A549 (cell line): ENCODE measurements at regions not wholly inside any gene's neighbourhood (a gene's known extent, or its start where the extent isn't known, plus 50 kb on each side); places are given as distances from the start of the nearest gene placed in this dataset.
A peak's percentile ranks its signal among the peaks of the same experiment; 100 is the strongest.

Experiments
- ATAC-seq, 2 experiments: fragments of 200-7000 bp in 1 of 2; fragments of >200 bp in 1 of 2; cut with Nextera tagmentation in 1 of 2; cut with Tn5 transposase in 1 of 2; 3 replicates each; pipeline versions ENCODE4 v1.8.0 to v1.9.1; 2018 to 2020; ENCODE audit warnings: mild to moderate bottlenecking in 1 of 2, moderate library complexity in 1 of 2
- CTCF ChIA-PET: fragments of 300-600 bp; sonication (Branson Sonifier 250); formaldehyde crosslinking; extraction: SDS; loops from one replicate; lab custom pipeline; 2021; ENCODE audit warnings: antibody characterized with exemption, inconsistent platforms; lab: Yijun Ruan, JAX
- POLR2A ChIA-PET: fragments of 350-600 bp; formaldehyde crosslinking; extraction: SDS; loops from one replicate; lab custom pipeline; 2021; ENCODE audit warnings: antibody characterized with exemption, inconsistent platforms; lab: Yijun Ruan, JAX
- DNase-seq, 2 experiments: peaks; one replicate each; pipeline versions ENCODE4 v3.0.0 to v3.0.0-alpha.2; 2011 to 2016; ENCODE audit warnings: low read depth in 1 of 2, low spot score in 1 of 2
- FAIRE-seq: peaks from 2 replicates; lab custom pipeline; 2011; peaks lifted over from hg19 to GRCh38; lab: Jason Lieb, UNC
- H3K27ac ChIP-seq, 2 experiments: fragments of >200 bp; sonication (Bioruptor Twin); formaldehyde crosslinking; 3 replicates each; pipeline ENCODE4 v1.5.1; 2016 to 2017
- H3K4me1 ChIP-seq: fragments of >200 bp; sonication (Bioruptor Twin); formaldehyde crosslinking; 3 replicates; pipeline ENCODE4 v1.6.1; 2016
- H3K4me2 ChIP-seq: fragments of >200 bp; sonication (Bioruptor Twin); formaldehyde crosslinking; 3 replicates; pipeline ENCODE4 v1.6.1; 2016
- H3K4me3 ChIP-seq: fragments of >200 bp; sonication (Bioruptor Twin); formaldehyde crosslinking; 3 replicates; pipeline ENCODE4 v1.5.1; 2016
- H3K9me3 ChIP-seq: fragments of >200 bp; sonication (Bioruptor Twin); formaldehyde crosslinking; 3 replicates; pipeline ENCODE4 v1.6.1; 2016
- ATOH8 ChIP-seq: fragments of 250-450 bp; sonication (Bioruptor Pico); IDR thresholded peaks from 2 replicates; pipeline ENCODE4 v1.5.0; 2020; ENCODE audit warnings: low read depth, mild to moderate bottlenecking, moderate library complexity
- CBX2 ChIP-seq: fragments of 200-600 bp; sonication (generic); IDR thresholded peaks from 2 replicates; pipeline ENCODE4 v1.6.1; 2016; ENCODE audit warnings: low read depth, mild to moderate bottlenecking, borderline replicate concordance
- CHD2 ChIP-seq: fragments of 150-350 bp; IDR thresholded peaks from 2 replicates; pipeline ENCODE4 v1.6.1; 2014; ENCODE audit warnings: low read length; ENCODE audit not compliant: partially characterized antibody
- CHD4 ChIP-seq: fragments of 200-600 bp; sonication (generic); IDR thresholded peaks from 2 replicates; pipeline ENCODE4 v1.6.1; 2016; ENCODE audit warnings: antibody characterized with exemption, mild to moderate bottlenecking, borderline replicate concordance
- EHMT2 ChIP-seq: fragments of 200-600 bp; sonication (generic); IDR thresholded peaks from 2 replicates; pipeline ENCODE4 v1.6.1; 2016; ENCODE audit warnings: antibody characterized with exemption, low read depth, mild to moderate bottlenecking, moderate library complexity
- ELK1 ChIP-seq: fragments of 150-350 bp; IDR thresholded peaks from 2 replicates; pipeline ENCODE4 v1.6.1; 2014; ENCODE audit warnings: low read depth, mild to moderate bottlenecking, low read length
- ESRRA ChIP-seq: fragments of 150-350 bp; IDR thresholded peaks from 2 replicates; pipeline ENCODE4 v1.6.1; 2014; ENCODE audit warnings: mild to moderate bottlenecking, low read length, borderline replicate concordance
- HDAC2 ChIP-seq: fragments of 200-600 bp; sonication (generic); IDR thresholded peaks from 2 replicates; pipeline ENCODE4 v1.6.1; 2016
- HES2 ChIP-seq: fragments of >200 bp; sonication (Bioruptor Twin); formaldehyde crosslinking; IDR thresholded peaks from 2 replicates; pipeline ENCODE4 v1.6.1; 2016
- HMGXB4 ChIP-seq: fragments of 250-450 bp; sonication (Bioruptor Pico); IDR thresholded peaks from 2 replicates; pipeline ENCODE4 v1.5.0; 2021; ENCODE audit warnings: mild to moderate bottlenecking, moderate library complexity, borderline replicate concordance
- HOXB13 ChIP-seq: fragments of 250-450 bp; sonication (Bioruptor Pico); IDR thresholded peaks from 2 replicates; pipeline ENCODE4 v1.5.0; 2020; ENCODE audit warnings: low read depth, mild to moderate bottlenecking, moderate library complexity
- HOXB5 ChIP-seq: fragments of 250-450 bp; sonication (Bioruptor Pico); IDR thresholded peaks from 2 replicates; pipeline ENCODE4 v1.5.0; 2020; ENCODE audit warnings: mild to moderate bottlenecking, moderate library complexity
- JUNB ChIP-seq: fragments of >200 bp; sonication (Bioruptor Twin); formaldehyde crosslinking; IDR thresholded peaks from 2 replicates; pipeline ENCODE4 v1.6.1; 2016
- MAX ChIP-seq: IDR thresholded peaks from 2 replicates; pipeline ENCODE4 v1.6.1; 2012
- MAZ ChIP-seq: fragments of 150-350 bp; IDR thresholded peaks from 2 replicates; pipeline ENCODE4 v1.6.1; 2014; ENCODE audit warnings: antibody characterized with exemption, low read depth, low read length, borderline replicate concordance
- NFE2L2 ChIP-seq: fragments of 150-350 bp; conservative IDR thresholded peaks from 2 replicates; pipeline ENCODE4 v1.6.1; 2014; ENCODE audit warnings: low read length
- NR3C1 ChIP-seq: fragments of >200 bp; sonication (Bioruptor Twin); formaldehyde crosslinking; IDR thresholded peaks from 3 replicates; pipeline ENCODE4 v1.6.1; 2017
- PBX3 ChIP-seq: IDR thresholded peaks from 2 replicates; pipeline ENCODE4 v1.6.1; 2012
- PHF8 ChIP-seq: fragments of 200-600 bp; sonication (generic); IDR thresholded peaks from 2 replicates; pipeline ENCODE4 v1.6.1; 2016; ENCODE audit warnings: low read depth, mild to moderate bottlenecking, antibody characterized with exemption, moderate library complexity, borderline replicate concordance
- RCOR1 ChIP-seq: fragments of 150-350 bp; IDR thresholded peaks from 2 replicates; pipeline ENCODE4 v1.6.1; 2014; ENCODE audit warnings: antibody characterized with exemption, low read length, low read depth
- REST ChIP-seq: fragments of 200-600 bp; sonication (generic); IDR thresholded peaks from 2 replicates; pipeline ENCODE4 v1.6.1; 2016; ENCODE audit warnings: antibody characterized with exemption, mild to moderate bottlenecking, moderate library complexity
- RFX5 ChIP-seq: fragments of 450-650 bp; IDR thresholded peaks from 2 replicates; pipeline ENCODE4 v1.7.1; 2014; ENCODE audit warnings: antibody characterized with exemption, mild to moderate bottlenecking, moderate library complexity
- SMC3 ChIP-seq: fragments of >200 bp; sonication (Bioruptor Twin); formaldehyde crosslinking; IDR thresholded peaks from 3 replicates; pipeline ENCODE4 v1.6.1; 2018; ENCODE audit warnings: inconsistent platforms
- TFCP2L1 ChIP-seq: fragments of 250-450 bp; sonication (Bioruptor Pico); IDR thresholded peaks from 2 replicates; pipeline ENCODE4 v1.5.0; 2021; ENCODE audit warnings: mild to moderate bottlenecking
- TP53 ChIP-seq: fragments of 250-450 bp; sonication (Bioruptor Pico); IDR thresholded peaks from 2 replicates; pipeline ENCODE4 v1.5.0; 2021; ENCODE audit warnings: mild to moderate bottlenecking, moderate library complexity
- USF2 ChIP-seq: fragments of 450-650 bp; IDR thresholded peaks from 2 replicates; pipeline ENCODE4 v1.6.1; 2014; ENCODE audit warnings: antibody characterized with exemption
- WGBS: methylation state at CpG from one replicate; pipeline ENCODE4 v1.1.6; 2017; ENCODE audit errors: missing lambda C conversion rate; 5-methylcytosine and 5-hydroxymethylcytosine counted together

- no peak overlapping the region for H3K4me3 ChIP-seq
- DNase-seq (no peak), FAIRE-seq (no peak), ATAC-seq (no peak)
- no peak overlapping the region for H3K27ac ChIP-seq
- ChIA-PET CTCF (interaction anchor here (0.5 to 1.4 kb wide), 2 partner anchors 14 to 72 kb away, joined by 3 to 6 read pairs; no protein-coding TSS in a partner anchor), POLR2A (no interaction called here)
- 73% methylated on average over 5 of the region's 5 CpGs for WGBS
- H3K9me3 ChIP-seq, result no peaks in the 10 kb centered on the region
- no peaks in the 10 kb centered on the region for H3K4me1 ChIP-seq
- no peak for TF ChIP-seq PBX3
- TF ChIP-seq HOXB13 (CRISPR knock-in tag), result no peak
- TF ChIP-seq CHD4, result no peak
- TF ChIP-seq HOXB5 (CRISPR knock-in tag), result no peak
- TF ChIP-seq CBX2, result no peak
- TF ChIP-seq HDAC2, result no peak
- no peak for TF ChIP-seq MAZ
- TF ChIP-seq SMC3, result no peak
- TF ChIP-seq HES2, result no peak
- no peak for TF ChIP-seq TFCP2L1 (CRISPR knock-in tag)
- no peak for TF ChIP-seq MAX
- TF ChIP-seq USF2, result no peak
- no peak for TF ChIP-seq RFX5
- H3K4me2 ChIP-seq, result no peak overlapping the region
These were observed 130.5 kb upstream of the ZNF644 start for GRCh38 chr1:91152331-91152730.

- Histone ChIP-seq H3K4me1 (no peaks in the 10 kb centered on the region), H3K4me2 (no peak overlapping the region), H3K27ac (no peak overlapping the region), H3K9me3 (no peaks in the 10 kb centered on the region), H3K4me3 (no peak overlapping the region)
- WGBS, result 0% methylated on average over 1 of the region's 1 CpG
- TF ChIP-seq NR3C1 (no peak), RCOR1 (no peak), TP53 (no peak), REST (no peak)
- ChIA-PET POLR2A (no interaction called here), CTCF (interaction anchor here (1.4 kb wide), 1 partner anchor 15 kb away, joined by 6 read pairs; no protein-coding TSS in a partner anchor)
- ATAC-seq, result no peak
- FAIRE-seq, result no peak
- DNase-seq, result no peak
These were observed 129.9 kb upstream of the ZNF644 start for GRCh38 chr1:91151702-91152101.

GRCh38 chr1:91148641-91149069, 126.8 kb upstream of the ZNF644 start:
- ChIA-PET CTCF (interaction anchor here (0.6 kb wide), 1 partner anchor 17 kb away, joined by 3 read pairs; no protein-coding TSS in a partner anchor), POLR2A (no interaction called here)
- Histone ChIP-seq H3K9me3 (no peaks in the 10 kb centered on the region), H3K27ac (no peak overlapping the region), H3K4me1 (no peaks in the 10 kb centered on the region), H3K4me2 (no peak overlapping the region), H3K4me3 (no peak overlapping the region)
- 28% methylated on average over 3 of the region's 3 CpGs for WGBS
- DNase-seq, result peak in 1 of 2 experiments; percentile 1
- FAIRE-seq, result no peak
- ATAC-seq, result no peak
- TF ChIP-seq ELK1 (no peak), EHMT2 (no peak), ATOH8 (CRISPR knock-in tag) (no peak), NFE2L2 (no peak), RFX5 (no peak), HMGXB4 (CRISPR knock-in tag) (no peak), ESRRA (no peak), CHD2 (no peak), PHF8 (no peak), JUNB (no peak)
